ENCODE measurements at regions not wholly inside any gene's neighbourhood (a gene's known extent, or its start where the extent isn't known, plus 50 kb on each side); places are given as distances from the start of the nearest gene placed in this dataset.
A peak's percentile ranks its signal among the peaks of the same experiment; 100 is the strongest.

DNA sequence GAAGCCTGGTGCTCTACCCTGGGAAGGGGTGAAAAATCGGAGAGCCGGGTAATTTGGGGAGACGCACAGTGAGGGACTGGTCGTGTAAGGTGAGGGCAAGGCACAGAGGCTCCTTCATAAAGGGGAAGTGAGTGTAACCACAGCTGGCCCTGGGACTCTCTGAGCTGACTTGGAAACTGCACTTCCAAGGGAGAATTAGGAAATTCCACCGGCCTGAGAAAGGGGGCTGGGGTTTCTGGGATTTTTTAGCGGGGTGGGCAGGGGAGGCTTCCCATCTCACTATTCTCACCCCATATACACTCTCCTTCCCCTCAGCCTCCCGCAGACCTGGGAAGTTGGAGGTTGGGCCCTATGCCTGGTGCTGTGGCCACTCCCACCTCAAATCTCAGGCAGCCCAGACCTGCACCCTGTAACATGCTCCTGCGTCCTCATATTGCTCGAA lies 88.3 kb upstream of the IPO9 start:
- no peak for TF ChIP-seq POLR2AphosphoS5 (IDR thresholded peaks at IDR 0.05; ENCODE audit: low read depth)
- TF ChIP-seq, protein P1, sequence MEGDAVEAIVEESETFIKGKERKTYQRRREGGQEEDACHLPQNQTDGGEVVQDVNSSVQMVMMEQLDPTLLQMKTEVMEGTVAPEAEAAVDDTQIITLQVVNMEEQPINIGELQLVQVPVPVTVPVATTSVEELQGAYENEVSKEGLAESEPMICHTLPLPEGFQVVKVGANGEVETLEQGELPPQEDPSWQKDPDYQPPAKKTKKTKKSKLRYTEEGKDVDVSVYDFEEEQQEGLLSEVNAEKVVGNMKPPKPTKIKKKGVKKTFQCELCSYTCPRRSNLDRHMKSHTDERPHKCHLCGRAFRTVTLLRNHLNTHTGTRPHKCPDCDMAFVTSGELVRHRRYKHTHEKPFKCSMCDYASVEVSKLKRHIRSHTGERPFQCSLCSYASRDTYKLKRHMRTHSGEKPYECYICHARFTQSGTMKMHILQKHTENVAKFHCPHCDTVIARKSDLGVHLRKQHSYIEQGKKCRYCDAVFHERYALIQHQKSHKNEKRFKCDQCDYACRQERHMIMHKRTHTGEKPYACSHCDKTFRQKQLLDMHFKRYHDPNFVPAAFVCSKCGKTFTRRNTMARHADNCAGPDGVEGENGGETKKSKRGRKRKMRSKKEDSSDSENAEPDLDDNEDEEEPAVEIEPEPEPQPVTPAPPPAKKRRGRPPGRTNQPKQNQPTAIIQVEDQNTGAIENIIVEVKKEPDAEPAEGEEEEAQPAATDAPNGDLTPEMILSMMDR (IDR thresholded peaks at IDR 0.05; ENCODE audit: insufficient read depth, low read length) = no peak
- TF ChIP-seq GABPA (IDR thresholded peaks at IDR 0.05; ENCODE audit: low read depth) = no peak
- TF ChIP-seq, protein P2, sequence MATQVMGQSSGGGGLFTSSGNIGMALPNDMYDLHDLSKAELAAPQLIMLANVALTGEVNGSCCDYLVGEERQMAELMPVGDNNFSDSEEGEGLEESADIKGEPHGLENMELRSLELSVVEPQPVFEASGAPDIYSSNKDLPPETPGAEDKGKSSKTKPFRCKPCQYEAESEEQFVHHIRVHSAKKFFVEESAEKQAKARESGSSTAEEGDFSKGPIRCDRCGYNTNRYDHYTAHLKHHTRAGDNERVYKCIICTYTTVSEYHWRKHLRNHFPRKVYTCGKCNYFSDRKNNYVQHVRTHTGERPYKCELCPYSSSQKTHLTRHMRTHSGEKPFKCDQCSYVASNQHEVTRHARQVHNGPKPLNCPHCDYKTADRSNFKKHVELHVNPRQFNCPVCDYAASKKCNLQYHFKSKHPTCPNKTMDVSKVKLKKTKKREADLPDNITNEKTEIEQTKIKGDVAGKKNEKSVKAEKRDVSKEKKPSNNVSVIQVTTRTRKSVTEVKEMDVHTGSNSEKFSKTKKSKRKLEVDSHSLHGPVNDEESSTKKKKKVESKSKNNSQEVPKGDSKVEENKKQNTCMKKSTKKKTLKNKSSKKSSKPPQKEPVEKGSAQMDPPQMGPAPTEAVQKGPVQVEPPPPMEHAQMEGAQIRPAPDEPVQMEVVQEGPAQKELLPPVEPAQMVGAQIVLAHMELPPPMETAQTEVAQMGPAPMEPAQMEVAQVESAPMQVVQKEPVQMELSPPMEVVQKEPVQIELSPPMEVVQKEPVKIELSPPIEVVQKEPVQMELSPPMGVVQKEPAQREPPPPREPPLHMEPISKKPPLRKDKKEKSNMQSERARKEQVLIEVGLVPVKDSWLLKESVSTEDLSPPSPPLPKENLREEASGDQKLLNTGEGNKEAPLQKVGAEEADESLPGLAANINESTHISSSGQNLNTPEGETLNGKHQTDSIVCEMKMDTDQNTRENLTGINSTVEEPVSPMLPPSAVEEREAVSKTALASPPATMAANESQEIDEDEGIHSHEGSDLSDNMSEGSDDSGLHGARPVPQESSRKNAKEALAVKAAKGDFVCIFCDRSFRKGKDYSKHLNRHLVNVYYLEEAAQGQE (IDR thresholded peaks at IDR 0.05; ENCODE audit: insufficient replicate concordance, low read depth) = no peak
- TF ChIP-seq SPI1 (IDR thresholded peaks at IDR 0.05; ENCODE audit: borderline replicate concordance, low read depth) = peak; percentile 92

Data from HL-60 (cell line).